NCI-H460 (cell line): ENCODE measurements at regions not wholly inside any gene's neighbourhood (a gene's known extent, or its start where the extent isn't known, plus 50 kb on each side); places are given as distances from the start of the nearest gene placed in this dataset.
"Not testable (repeated sequence)": the region's sequence is repeated elsewhere in the genome, so short reads cannot be mapped to it uniquely, and the experiment has no call there.

Experiments used
- DNase-seq: peaks from one replicate; pipeline ENCODE4 v3.0.0-alpha.2; 2016; ENCODE audit warnings: low read depth; ENCODE audit errors: extremely low read depth
- small RNA-seq, 2 experiments: library from RNA; depleted of rRNA; stranded (forward); fragments of <200 nt; gene quantifications; one replicate each; pipeline ENCODE3, GENCODE V24; 2014

DNA sequence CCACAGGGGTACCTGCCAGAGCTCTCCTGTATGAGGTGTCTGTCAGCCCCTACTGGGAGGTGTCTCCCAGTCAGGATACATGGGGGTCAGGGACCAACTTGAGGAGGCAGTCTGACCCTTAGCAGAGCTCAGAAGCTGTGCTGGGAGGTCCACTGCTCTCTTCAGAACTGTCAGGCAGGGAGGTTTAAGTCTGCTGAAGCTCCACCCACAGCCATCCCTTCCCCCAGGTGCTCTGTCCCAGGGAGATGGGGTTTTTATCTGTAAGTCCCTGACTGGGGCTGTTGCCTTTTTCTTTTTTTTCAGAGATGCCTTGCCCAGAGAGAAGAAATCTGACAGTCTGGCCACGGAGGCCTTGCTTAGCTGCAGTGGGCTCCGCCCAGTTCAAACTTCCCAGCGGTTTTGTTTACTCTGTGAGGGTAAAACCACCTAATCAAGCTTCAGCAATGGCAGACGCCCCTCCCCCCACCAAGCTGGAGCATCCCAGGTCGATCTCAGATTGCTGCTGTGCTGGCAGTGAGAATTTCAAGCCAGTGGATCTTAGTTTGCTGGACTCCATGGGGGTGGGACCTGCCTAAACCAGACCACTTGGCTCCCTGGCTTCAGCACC, 118.5 kb upstream of the RADX start:
- not testable (repeated sequence) for DNase-seq

DNA sequence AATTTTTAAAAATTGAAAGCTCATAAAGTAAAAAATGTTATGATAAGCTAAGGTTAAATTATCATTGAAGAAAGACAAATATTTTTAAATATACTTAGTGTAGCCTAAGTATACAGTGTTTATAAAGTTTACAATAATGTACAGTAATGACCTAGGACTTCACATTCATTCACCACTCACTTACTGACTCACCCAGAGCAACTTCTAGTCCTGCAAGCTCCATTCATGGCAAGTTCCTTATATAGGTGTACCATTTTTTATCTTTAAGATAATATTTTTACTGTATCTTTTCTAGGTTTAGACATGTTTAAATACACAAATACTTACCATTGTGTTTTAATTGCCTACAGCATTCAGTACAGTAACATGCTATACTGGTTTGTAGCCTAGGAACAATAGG, 112.3 kb upstream of the RADX start:
- no peak for DNase-seq

DNA sequence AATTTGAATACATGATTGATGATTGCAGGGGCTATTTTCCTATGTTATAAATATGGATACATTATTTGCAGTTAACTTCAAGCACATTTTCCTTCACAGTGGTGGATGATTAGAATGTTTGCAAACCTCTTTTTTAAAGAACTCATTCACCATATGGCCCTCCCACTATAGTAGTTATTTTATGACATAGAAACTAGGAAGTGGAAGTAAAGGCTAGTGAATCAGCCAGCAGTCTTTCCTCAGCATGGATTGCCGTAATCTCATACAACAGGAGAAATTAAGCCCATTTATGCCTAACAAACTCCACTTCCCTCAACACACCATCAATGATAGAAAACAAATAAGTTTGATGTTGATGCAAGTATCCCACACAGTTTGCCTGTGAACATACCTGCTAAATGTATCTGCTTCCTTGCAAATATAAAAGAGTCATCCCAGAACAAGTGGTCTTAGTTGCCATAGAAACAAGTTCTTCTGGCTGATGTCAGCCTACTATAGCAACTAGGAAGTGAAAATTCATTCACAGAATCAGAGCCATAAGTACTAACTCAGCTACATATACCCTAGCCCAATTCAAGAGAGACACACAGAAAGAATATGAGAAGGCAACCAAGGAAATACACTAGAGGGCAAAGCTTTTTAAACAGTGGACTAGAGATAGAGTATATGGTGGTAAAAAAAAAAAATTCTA, 100.9 kb upstream of the RADX start:
- DNase-seq, result no peak

Small RNA genes in the stretch of these regions (small RNA-seq; reads per million reads assigned to genes)
- gene AL133271.1 (0 reads per million in 2 experiments), gene RF00019 (0 reads per million in 2 experiments)
